GM12891 (cell line): ENCODE measurements at regions not wholly inside any gene's neighbourhood (a gene's known extent, or its start where the extent isn't known, plus 50 kb on each side); places are given as distances from the start of the nearest gene placed in this dataset.

Experiments
- POLR2AphosphoS5 ChIP-seq: IDR thresholded peaks from 2 replicates; pipeline ENCODE4 v1.6.1; 2011; ENCODE audit warnings: low read depth, low read length, control low read depth
- SPI1 ChIP-seq: IDR thresholded peaks from 2 replicates; pipeline ENCODE4 v1.6.1; 2011; ENCODE audit warnings: low read depth, low read length, control low read depth

DNA sequence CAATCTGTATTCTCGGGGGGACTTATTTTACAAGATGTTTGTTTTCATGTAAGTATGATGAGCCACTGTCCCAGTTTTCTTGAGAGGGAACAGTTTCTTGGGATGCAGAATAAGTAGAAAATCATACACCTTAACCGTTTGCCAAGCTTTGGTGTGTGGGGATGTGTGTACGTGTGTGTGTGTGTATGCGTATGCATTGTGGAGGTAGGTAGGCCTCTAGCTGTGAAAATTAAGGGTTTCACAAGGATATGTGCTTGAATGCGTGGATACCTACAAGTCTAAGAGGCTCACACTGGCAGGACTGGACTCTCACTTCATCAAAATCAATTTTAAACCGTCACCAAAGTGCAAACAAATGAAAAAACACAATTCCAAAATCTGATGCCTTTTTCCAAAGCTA is 204.2 kb upstream of the RBMS1 start:
- TF ChIP-seq SPI1 (no peak), POLR2AphosphoS5 (no peak)
